A673 (cell line): ENCODE measurements at regions not wholly inside any gene's neighbourhood (a gene's known extent, or its start where the extent isn't known, plus 50 kb on each side); places are given as distances from the start of the nearest gene placed in this dataset.

Experiments used
- BruUV-seq: library from RNA; stranded (reverse); fragments of 400-500 nt; replicated peaks from 2 replicates; lab custom pipeline; 2021; lab: Mats Ljungman, UMichigan
- CTCF ChIA-PET: fragments of 300-600 bp; sonication (Branson Sonifier 250); formaldehyde crosslinking; loops from one replicate; lab custom pipeline; 2022; ENCODE audit warnings: antibody characterized with exemption; lab: Charles Lee
- POLR2A ChIA-PET: fragments of 300-600 bp; sonication (Branson Sonifier 250); formaldehyde crosslinking; loops from one replicate; lab custom pipeline; 2022; ENCODE audit warnings: antibody characterized with exemption; ENCODE audit not compliant: low non-redundant PET; lab: Charles Lee
- DNase-seq: peaks from one replicate; pipeline ENCODE4 v3.0.0-alpha.2; 2015; ENCODE audit warnings: low spot score
- H3K27ac ChIP-seq: fragments of 200-600 bp; sonication (generic); 2 replicates; pipeline ENCODE4 v1.5.1; 2016; ENCODE audit warnings: mixed run types, low read depth, mild to moderate bottlenecking, mixed read lengths, antibody characterized with exemption, low read length; ENCODE audit not compliant: poor library complexity, severe bottlenecking
- H3K27me3 ChIP-seq: fragments of 200-600 bp; sonication (generic); replicated peaks from 2 replicates; pipeline ENCODE4 v1.6.1; 2017; ENCODE audit warnings: mixed run types, low read depth, mild to moderate bottlenecking, mixed read lengths, antibody characterized with exemption, low read length; ENCODE audit not compliant: insufficient read depth, poor library complexity
- H3K36me3 ChIP-seq: fragments of 200-600 bp; sonication (generic); 2 replicates; pipeline ENCODE4 v1.6.1; 2016; ENCODE audit warnings: mixed run types, mild to moderate bottlenecking, mixed read lengths, antibody characterized with exemption, low read length; ENCODE audit not compliant: insufficient read depth, poor library complexity, severe bottlenecking
- H3K4me1 ChIP-seq: fragments of 200-600 bp; sonication (generic); 2 replicates; pipeline ENCODE4 v1.6.1; 2017; ENCODE audit warnings: mixed run types, mild to moderate bottlenecking, mixed read lengths, antibody characterized with exemption, low read length; ENCODE audit not compliant: insufficient read depth, poor library complexity, severe bottlenecking
- H3K4me3 ChIP-seq: fragments of 200-600 bp; sonication (generic); 2 replicates; pipeline ENCODE4 v1.5.1; 2016; ENCODE audit warnings: low read depth, mixed run types, mild to moderate bottlenecking, mixed read lengths, low read length; ENCODE audit not compliant: poor library complexity, severe bottlenecking
- H3K9me3 ChIP-seq: fragments of 200-600 bp; sonication (generic); 2 replicates; pipeline ENCODE4 v1.6.1; 2016; ENCODE audit warnings: mixed run types, low read depth, mild to moderate bottlenecking, mixed read lengths, antibody characterized with exemption, low read length; ENCODE audit not compliant: poor library complexity, severe bottlenecking
- EZH2 ChIP-seq: fragments of 200-600 bp; sonication (generic); IDR thresholded peaks from 2 replicates; pipeline ENCODE4 v1.6.1; 2017; ENCODE audit warnings: borderline replicate concordance, low read depth, mild to moderate bottlenecking, mixed read lengths, antibody characterized with exemption, low read length; ENCODE audit not compliant: poor library complexity, severe bottlenecking
- intact Hi-C: fragments of 100-400 bp; cut with micrococcal nuclease; formaldehyde crosslinking; loops from one replicate; pipeline ENCODE4 v1.10.0; 2022; ENCODE audit not compliant: unreplicated experiment
- TF ChIP-seq, protein P1 (sequence below): fragments of 300-800, 200-600 bp; sonication (generic); conservative IDR thresholded peaks from 2 replicates; pipeline ENCODE4 v1.5.1; 2017; ENCODE audit warnings: low read depth, mild to moderate bottlenecking, antibody characterized with exemption, low read length, moderate library complexity, mixed read lengths

DNA sequence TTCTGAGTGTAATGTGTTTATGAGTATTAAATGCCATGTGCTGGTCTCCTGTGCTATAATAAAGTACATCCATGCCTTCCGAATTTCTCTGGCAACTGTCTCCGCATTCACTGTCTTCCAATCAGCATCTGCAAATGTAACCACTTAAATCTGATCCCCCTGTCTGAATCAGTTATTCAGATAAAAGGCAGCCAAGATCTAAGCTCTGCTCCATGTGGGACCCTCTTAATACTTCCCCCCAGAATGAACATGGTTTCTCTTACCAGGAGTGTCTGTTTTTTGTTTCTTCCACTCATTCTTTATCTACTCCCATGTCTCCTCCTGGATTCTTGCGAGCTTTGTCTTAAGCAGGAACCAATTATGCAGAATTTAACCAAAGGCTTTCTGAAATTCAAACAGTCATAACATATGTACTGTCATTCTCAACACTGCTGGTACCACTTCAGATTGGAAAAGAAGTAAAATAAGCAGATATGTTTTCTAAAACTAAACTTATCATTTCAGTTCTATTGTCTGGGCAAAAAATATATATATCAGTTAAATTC is 996.7 kb upstream of the FLRT2 start:
- no TSS peak for BruUV-seq
- ChIA-PET CTCF (no interaction called here), POLR2A (no interaction called here)
- Histone ChIP-seq H3K36me3 (no peaks in the 10 kb centered on the region), H3K4me3 (no peak overlapping the region), H3K27ac (no peak overlapping the region), H3K27me3 (no peaks in the 10 kb centered on the region), H3K9me3 (no peaks in the 10 kb centered on the region), H3K4me1 (peaks cover 16% of the 10 kb centered on the region)
- intact Hi-C loops: no loop called here
- DNase-seq: no peak
- no peak for TF ChIP-seq EZH2
- TF ChIP-seq, protein P1, sequence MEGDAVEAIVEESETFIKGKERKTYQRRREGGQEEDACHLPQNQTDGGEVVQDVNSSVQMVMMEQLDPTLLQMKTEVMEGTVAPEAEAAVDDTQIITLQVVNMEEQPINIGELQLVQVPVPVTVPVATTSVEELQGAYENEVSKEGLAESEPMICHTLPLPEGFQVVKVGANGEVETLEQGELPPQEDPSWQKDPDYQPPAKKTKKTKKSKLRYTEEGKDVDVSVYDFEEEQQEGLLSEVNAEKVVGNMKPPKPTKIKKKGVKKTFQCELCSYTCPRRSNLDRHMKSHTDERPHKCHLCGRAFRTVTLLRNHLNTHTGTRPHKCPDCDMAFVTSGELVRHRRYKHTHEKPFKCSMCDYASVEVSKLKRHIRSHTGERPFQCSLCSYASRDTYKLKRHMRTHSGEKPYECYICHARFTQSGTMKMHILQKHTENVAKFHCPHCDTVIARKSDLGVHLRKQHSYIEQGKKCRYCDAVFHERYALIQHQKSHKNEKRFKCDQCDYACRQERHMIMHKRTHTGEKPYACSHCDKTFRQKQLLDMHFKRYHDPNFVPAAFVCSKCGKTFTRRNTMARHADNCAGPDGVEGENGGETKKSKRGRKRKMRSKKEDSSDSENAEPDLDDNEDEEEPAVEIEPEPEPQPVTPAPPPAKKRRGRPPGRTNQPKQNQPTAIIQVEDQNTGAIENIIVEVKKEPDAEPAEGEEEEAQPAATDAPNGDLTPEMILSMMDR: no peak

GRCh38 chr14:84533791-84534190 is 996.2 kb upstream of the FLRT2 start:
- Histone ChIP-seq H3K36me3 (no peaks in the 10 kb centered on the region), H3K9me3 (no peaks in the 10 kb centered on the region), H3K4me1 (peaks cover 14% of the 10 kb centered on the region), H3K4me3 (no peak overlapping the region), H3K27me3 (no peaks in the 10 kb centered on the region), H3K27ac (no peak overlapping the region)
- intact Hi-C loops: no loop called here
- BruUV-seq: no TSS peak
- no peak for DNase-seq
- CTCF ChIA-PET: no interaction called here
- TF ChIP-seq, protein P1: no peak
- no peak for TF ChIP-seq EZH2
- POLR2A ChIA-PET: no interaction called here

DNA sequence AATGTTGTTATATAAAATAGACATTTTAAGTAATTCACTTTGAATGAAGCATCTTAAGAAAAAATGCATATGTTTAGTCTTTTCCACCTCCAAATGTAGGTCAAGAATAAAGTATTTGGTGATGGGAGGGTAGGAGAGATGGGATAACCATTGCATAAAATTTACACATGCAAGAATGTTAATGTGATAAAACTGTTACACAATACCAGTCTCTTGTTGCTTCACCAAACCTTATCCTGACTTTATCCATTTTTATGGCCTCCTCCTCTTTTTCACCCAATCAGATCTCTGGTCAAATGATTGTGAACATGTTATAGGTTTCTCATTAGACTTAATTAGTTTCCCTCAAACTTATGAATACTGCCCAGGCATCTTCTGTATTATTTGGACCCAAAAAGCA is 994.5 kb upstream of the FLRT2 start:
- TF ChIP-seq EZH2: no peak
- TF ChIP-seq, protein P1: no peak
- Histone ChIP-seq H3K27ac (no peak overlapping the region), H3K36me3 (no peaks in the 10 kb centered on the region), H3K27me3 (no peaks in the 10 kb centered on the region), H3K9me3 (no peaks in the 10 kb centered on the region), H3K4me1 (peaks cover 14% of the 10 kb centered on the region), H3K4me3 (no peak overlapping the region)
- no TSS peak for BruUV-seq
- intact Hi-C loops: no loop called here
- ChIA-PET POLR2A (no interaction called here), CTCF (no interaction called here)
- no peak for DNase-seq
